GM18511 (cell line): ENCODE measurements at regions not wholly inside any gene's neighbourhood (a gene's known extent, or its start where the extent isn't known, plus 50 kb on each side); places are given as distances from the start of the nearest gene placed in this dataset.
"Not testable (repeated sequence)": the region's sequence is repeated elsewhere in the genome, so short reads cannot be mapped to it uniquely, and the experiment has no call there.

ENCODE experiments used
- ATAC-seq: cut with Tn5 transposase; IDR thresholded peaks from one replicate; pipeline ENCODE4 v1.9.1; 2021; ENCODE audit warnings: mild to moderate bottlenecking, moderate library complexity; ENCODE audit not compliant: unreplicated experiment

DNA sequence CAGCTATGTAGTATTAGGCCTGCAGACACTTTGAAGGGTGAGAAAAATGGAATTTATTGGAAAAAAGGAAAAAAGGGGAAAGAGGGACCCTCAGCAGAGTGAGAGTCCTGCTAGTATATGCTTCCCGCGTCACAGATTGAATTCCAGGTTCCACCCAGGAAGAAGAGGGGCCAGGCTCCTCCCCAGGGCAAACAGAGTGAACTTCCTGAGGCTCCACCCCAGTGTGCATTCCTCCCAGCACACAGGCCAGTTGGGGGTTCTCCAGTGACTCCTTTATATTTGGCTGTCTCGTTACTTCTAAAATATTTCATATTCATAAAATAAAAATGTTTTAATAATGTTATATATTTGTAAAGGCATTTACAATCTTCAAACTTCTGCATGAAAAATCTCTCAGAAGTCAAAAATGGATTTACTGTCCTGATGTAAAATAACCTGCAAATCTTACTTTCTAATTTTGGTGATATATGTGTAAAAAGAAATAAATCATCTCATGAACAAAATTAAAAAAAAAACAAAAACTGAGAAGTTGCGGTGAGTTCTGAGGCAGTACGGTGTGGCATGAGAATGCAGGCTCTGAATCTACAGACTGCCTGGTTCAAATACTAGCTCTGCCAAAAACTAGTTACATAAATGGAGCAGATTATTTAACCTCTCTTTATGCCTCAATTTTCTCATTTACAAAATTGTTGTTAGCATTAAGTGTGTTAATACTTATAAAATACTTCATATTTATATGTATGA is 175.8 kb upstream of the P2RY1 start:
- ATAC-seq, result no peak

- ATAC-seq, result no peak
Measured at GRCh38 chr3:152662157-152662556, 172.8 kb upstream of the P2RY1 start.

GRCh38 chr3:152664766-152665165 is 170.2 kb upstream of the P2RY1 start:
- ATAC-seq, result no peak

GRCh38 chr3:152667267-152667666 is 167.7 kb upstream of the P2RY1 start:
- ATAC-seq, result no peak

DNA sequence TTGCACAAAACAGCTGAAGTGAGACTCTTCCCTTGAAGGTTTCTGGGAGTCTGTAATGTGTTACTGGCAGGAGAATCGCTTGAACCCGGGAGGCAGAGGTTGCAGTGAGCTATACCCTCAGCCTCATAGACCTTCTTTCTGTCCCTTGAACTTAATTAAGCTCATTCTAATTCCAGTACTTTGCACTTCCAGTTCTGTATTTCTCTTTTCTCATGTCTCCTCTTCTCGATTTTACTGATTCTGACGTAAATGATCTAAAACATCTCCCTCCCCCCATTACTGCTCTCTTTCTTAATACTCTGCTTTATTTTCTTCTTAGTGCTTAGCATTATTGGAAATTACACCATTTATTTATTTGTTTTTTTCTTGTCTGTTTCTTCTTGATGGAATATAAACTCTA is 165.4 kb upstream of the P2RY1 start:
- ATAC-seq, result no peak

DNA sequence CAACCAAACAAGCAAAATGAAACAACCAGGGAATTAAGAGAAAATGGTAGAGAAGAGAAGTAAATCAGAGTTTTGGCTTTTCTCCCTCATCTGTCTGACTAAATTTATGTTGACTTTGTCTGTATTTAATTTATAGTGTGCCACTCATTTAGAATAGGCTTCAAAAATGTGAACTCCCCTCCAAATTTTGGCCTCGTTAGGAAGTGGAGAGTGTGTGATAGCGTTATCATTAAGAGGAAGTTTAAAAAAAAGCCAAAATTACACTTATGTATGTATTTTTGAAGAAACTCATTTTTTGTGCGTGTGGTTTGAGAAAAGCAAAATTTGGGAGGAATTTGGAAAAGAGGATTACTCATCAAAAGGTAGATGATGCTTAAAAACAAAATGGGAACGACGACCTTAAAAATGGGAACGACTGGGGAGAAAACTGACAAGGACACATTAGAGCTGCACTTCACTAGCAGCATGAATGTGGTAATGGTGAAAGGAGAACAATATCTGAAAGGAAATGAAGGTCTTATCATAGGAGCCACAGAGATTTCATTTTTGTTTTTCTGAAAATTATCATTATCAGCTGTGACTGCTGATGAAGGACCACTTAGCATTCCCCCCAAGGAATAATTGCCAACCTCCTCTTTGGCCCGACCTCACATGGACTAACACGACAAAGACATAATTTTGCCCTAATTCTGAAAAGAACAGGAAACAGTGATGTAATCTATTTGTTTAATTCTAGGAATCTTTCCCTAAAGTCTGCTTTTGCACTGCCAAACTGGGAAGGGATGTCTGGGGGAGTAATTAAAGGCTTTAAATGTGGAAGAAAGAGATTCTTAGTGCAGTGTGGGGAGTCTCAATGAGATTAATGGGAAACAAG is 163.2 kb upstream of the P2RY1 start:
- ATAC-seq, result no peak

DNA sequence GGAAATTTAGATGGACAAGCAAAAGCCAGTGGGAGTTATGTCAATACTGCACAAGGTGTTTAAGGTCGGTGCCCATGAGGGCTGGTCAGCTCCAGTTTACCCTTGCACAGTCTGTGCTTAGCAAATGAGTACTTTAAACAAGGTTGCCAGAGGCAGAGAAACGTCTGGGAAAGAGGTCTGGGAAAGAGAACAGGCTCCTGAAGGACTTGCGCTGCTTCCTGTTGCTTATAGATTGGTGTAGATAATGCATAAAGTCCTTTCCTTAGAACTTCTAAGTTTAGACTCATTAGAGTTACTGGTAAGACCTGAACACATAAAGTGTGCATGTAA is 162.6 kb upstream of the P2RY1 start:
- no peak for ATAC-seq

- ATAC-seq, result no peak
Measured at GRCh38 chr3:152676810-152677379, 158.0 kb upstream of the P2RY1 start.

DNA sequence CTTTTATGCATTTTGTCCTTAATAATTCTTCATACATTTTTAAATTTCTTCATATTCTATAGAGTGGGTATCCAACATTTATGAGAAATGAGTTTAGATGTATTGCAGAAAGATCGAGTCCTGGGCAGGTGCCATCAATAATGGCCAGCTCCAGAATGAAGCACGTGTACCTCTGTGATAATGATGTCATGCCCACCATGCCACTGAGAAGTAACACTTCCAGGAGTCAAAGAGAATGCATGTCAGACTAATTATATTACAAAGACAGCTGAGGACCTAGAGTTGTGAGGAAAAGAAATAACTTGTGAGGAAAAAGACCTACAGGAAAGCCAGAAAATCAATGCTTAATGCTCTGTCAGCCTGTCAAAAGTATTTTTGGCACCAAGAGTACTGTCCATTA is 157.4 kb upstream of the P2RY1 start:
- ATAC-seq, result no peak

DNA sequence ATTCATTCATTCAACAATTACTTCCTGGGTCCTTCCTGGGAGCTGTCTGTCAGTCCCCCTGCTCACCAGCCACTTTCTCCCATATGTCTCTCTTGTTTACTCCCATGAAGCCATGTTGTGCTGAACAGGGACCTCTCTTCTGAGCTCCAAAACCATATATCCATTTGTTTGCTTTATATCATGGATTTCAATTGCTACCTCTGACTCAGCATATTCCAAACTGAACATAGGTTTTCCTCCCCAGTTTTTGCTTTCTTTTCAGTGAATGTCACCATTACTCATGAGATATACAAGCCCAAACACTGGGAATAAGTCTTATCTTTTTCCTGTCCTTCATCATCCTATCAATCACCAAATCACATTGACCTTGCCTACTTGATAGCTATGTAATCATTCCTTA is 152.5 kb upstream of the P2RY1 start:
- no peak for ATAC-seq

DNA sequence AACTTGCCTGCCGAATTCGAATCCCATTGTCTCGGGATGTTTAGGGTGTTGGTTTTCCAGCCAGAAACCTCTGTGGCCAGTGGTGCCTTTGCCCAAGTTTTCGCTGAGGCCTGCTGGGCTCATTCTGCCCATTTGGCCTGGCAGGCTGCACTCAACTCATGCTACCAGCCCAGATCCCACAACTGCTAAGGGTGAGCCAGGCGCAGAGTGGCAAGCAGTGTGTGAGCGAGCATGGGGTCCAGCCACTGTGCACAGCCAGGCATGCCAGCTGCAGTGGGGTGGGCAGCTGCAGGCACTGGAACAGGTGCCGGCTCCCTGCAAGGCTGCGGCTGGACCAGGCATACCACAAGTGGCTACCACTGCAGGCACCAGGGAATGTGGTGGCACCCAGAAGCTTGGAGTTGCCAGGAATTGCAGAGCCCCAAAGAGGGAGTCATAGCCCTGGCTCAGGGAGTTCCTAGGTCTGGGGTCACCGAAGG is 151.4 kb upstream of the P2RY1 start:
- no peak for ATAC-seq

DNA sequence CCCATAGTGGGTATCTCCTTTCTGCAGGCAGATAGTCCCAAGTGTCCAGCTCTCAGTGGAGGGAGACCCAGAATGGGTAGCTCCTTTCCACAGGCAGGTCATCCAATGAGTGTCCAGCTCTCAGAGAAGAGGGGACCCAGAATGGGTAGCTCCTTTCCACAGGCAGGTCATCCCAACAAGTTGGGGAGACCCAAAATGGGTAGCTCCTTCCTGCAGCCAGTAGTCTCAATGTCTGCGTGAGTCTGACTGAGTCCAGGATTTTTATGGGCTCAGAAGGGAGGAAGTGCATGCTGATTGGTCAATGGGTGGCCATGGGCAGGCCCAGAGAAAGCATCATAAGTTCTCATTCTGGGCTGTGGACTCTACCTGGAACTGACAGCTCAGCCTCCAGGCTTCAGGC is 150.7 kb upstream of the P2RY1 start:
- no peak for ATAC-seq

DNA sequence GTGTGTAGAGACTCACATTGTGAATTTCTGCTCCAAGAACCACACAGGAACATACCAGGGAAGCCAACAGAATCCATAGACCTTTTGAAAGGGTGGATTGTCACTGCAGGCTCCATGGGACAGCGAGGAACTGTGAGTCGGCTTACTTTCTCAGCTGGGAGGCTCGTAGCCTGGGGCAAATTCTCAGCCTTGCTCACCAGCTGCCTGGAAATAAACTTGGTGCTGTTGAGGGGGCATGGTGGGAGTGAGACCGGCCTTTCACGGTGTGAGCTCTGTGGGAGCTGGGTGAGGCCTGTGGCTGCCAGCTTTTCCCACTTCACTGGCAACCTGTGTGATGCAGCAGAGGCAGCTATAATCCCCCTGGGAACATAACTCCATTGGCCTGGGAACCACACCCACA is 146.6 kb upstream of the P2RY1 start:
- no peak for ATAC-seq

DNA sequence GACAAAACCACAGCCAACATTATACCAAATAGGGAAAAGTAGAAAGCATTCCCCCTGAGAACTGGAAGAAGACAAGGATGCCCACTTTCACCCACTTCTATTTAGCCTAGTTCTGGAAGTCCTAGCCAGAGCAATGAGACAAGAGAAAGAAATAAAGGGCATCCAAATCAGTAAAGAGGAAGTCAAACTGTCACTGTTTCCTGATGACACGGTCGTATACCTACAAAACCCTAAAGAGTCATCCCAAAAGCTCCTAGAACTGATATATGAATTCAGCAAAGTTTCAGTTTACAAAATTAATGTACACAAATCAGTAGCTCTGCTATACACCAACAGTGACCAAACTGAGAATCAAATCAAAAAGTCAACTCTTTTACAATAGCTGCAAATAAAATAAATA is 142.6 kb upstream of the P2RY1 start:
- ATAC-seq, result not testable (repeated sequence)

- not testable (repeated sequence) for ATAC-seq
Measured at GRCh38 chr3:152693521-152694250, 141.2 kb upstream of the P2RY1 start.

GRCh38 chr3:152695840-152696239 is 139.1 kb upstream of the P2RY1 start:
- ATAC-seq, result no peak

DNA sequence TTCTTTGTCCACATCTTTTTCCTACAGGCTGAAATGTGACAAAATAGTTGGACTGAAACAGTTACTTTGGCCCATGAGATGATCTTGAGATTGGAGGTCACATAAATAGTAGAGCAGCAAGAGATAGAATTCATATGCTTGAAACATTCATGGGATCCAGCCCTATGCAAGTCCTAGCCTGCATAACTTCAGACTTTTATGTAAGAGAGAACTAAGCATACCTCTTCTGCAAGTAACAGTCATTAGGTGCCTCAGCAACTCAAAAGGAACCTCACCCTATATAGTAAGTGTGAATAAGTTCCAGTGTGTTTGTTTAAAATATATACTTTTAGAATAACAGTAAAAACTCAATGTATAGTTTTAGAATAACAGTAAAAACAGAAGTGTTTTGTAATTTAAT is 138.0 kb upstream of the P2RY1 start:
- no peak for ATAC-seq

DNA sequence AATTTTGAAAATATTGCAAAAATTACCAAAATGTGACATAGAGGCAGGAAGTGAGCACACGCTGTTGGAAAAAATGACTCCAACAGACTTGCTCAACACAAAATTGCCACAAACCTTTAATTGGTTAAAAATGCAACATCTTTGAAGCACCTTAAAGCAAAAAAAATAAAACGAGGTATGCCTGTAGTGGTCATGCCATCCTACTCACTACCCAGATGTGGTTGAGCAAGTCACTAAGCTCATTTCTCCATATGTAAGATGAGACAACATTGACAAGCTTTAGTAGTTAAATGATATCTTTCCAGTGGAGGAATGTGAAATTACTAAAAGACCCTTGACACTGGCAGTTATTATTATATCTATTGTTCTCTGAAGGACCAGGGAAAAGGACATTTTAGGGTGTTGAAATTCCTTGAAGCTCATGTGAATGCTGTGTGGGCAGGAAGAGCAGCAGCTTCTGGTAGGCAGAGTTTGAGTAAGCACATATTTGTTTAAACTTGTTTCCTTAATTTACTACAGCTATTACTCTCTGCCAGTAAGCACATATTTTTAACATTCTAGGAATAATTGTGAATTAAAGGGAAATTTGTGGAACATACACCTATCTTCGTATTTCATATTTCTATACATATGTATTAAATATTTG is 131.6 kb upstream of the P2RY1 start:
- no peak for ATAC-seq

DNA sequence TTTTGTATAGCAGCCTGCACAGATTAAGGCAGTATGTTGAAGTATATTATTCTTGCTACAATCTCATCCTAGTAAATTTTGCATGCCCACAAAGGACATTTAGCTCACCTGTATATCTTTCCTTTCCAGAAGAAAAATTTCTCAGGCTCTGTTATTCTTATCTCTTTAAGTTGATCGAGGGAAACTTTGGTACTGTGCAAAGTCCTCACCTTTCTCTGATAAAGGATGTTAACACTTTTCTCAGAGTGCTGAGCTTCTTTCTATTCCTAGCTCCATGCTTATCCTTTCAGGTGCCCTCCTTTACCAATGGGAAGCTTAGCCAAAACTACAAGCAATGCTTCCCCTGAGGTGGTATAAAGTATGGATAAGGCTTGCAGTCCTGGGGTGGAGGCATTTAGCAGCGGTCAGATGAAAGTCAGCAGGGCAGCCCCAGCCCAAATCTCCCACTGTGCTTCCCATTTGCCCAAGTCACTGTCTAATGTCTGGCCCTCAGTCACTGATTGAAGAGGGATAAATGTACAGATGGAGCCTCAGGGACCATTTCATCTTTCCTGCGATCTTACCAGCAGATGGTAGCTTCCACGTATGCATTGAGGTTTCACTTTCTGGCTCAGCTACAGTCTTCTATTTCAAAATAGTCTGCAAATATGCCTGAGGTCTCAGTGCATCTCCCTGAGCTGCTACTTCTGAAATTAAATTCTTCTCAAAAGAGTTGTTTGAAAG is 127.8 kb upstream of the P2RY1 start:
- peak; percentile 66 for ATAC-seq

GRCh38 chr3:152709659-152710058 is 125.3 kb upstream of the P2RY1 start:
- ATAC-seq, result no peak
